H1 (cell line): ENCODE measurements at regions not wholly inside any gene's neighbourhood (a gene's known extent, or its start where the extent isn't known, plus 50 kb on each side); places are given as distances from the start of the nearest gene placed in this dataset.

Source experiments
- CTCF ChIA-PET: fragments of 300-600 bp; sonication (Branson Sonifier 250); formaldehyde crosslinking; loops from one replicate; lab custom pipeline; 2021; ENCODE audit not compliant: partially characterized antibody; lab: Charles Lee
- POLR2A ChIA-PET: fragments of 300-600 bp; sonication (Branson Sonifier 250); formaldehyde crosslinking; loops from one replicate; lab custom pipeline; 2021; ENCODE audit warnings: inconsistent platforms; ENCODE audit not compliant: partially characterized antibody; lab: Charles Lee
- DNase-seq, 2 experiments: peaks; one replicate each; pipeline versions ENCODE4 v3.0.0 to v3.0.0-alpha.2; 2010 to 2022; ENCODE audit warnings: low spot score in 2 of 2, low read depth in 1 of 2, mixed read lengths in 1 of 2
- FAIRE-seq: peaks from 2 replicates; lab custom pipeline; 2011; peaks lifted over from hg19 to GRCh38; lab: Jason Lieb, UNC
- H2AFZ ChIP-seq: 2 replicates; pipeline ENCODE4 v1.8.1; 2012; ENCODE audit warnings: low read length, inconsistent platforms
- H2AK5ac ChIP-seq: 2 replicates; pipeline ENCODE4 v1.6.1; 2013; ENCODE audit warnings: low read depth, low read length
- H2BK120ac ChIP-seq: replicated peaks from 2 replicates; pipeline ENCODE3; 2013; ENCODE audit warnings: low read depth, low read length, inconsistent platforms
- H2BK12ac ChIP-seq: 2 replicates; pipeline ENCODE4 v1.6.1; 2013; ENCODE audit warnings: low read depth, low read length
- H2BK15ac ChIP-seq: 2 replicates; pipeline ENCODE4 v1.6.1; 2013; ENCODE audit warnings: low read length
- H2BK20ac ChIP-seq: 2 replicates; pipeline ENCODE4 v1.6.1; 2013; ENCODE audit warnings: low read length
- H2BK5ac ChIP-seq: 2 replicates; pipeline ENCODE4 v1.6.1; 2013; ENCODE audit warnings: low read depth, low read length
- H3K14ac ChIP-seq: 2 replicates; pipeline ENCODE4 v1.6.1; 2013; ENCODE audit warnings: inconsistent platforms; ENCODE audit not compliant: insufficient read length
- H3K18ac ChIP-seq: 2 replicates; pipeline ENCODE4 v1.6.1; 2013; ENCODE audit warnings: low read length; ENCODE audit errors: extremely low read depth
- H3K23ac ChIP-seq: 2 replicates; pipeline ENCODE4 v1.6.1; 2013; ENCODE audit warnings: inconsistent platforms; ENCODE audit not compliant: insufficient read length
- H3K23me2 ChIP-seq: 2 replicates; pipeline ENCODE4 v1.6.1; 2013; ENCODE audit warnings: low read depth, low read length
- H3K27ac ChIP-seq: 2 replicates; pipeline ENCODE4 v1.6.1; 2011; ENCODE audit warnings: low read depth, low read length, inconsistent platforms
- H3K27me3 ChIP-seq, 4 experiments: replicated peaks in 1 of 4; 1 replicate in 1 of 4; 2 replicates in 3 of 4; pipeline versions ENCODE4 v1.6.1 to v1.8.1; 2011 to 2013; ENCODE audit warnings: low read length in 3 of 4, mild to moderate bottlenecking in 3 of 4, inconsistent platforms in 2 of 4, mixed read lengths in 2 of 4, moderate library complexity in 1 of 4; ENCODE audit not compliant: control insufficient read depth in 3 of 4, insufficient read depth in 3 of 4; ENCODE audit errors: extremely low read depth in 1 of 4
- H3K36me3 ChIP-seq, 4 experiments: 2 replicates each; pipeline versions ENCODE4 v1.6.1 to v1.8.1; 2011 to 2013; ENCODE audit warnings: mild to moderate bottlenecking in 4 of 4, low read length in 3 of 4, moderate library complexity in 2 of 4, control low read depth in 1 of 4, inconsistent platforms in 1 of 4; ENCODE audit not compliant: insufficient read depth in 4 of 4, control insufficient read depth in 2 of 4
- H3K4ac ChIP-seq: replicated peaks from 2 replicates; pipeline ENCODE3; 2013; ENCODE audit warnings: low read length, low read depth, mixed read lengths, inconsistent platforms; ENCODE audit not compliant: insufficient read length
- H3K4me1 ChIP-seq, 4 experiments: replicated peaks in 1 of 4; 1 replicate in 1 of 4; 2 replicates in 3 of 4; pipeline versions ENCODE4 v1.6.1 to v1.8.1; 2011 to 2013; ENCODE audit warnings: low read length in 3 of 4, inconsistent platforms in 2 of 4, mixed read lengths in 1 of 4; ENCODE audit not compliant: insufficient read depth in 4 of 4, control insufficient read depth in 3 of 4
- H3K4me2 ChIP-seq, 2 experiments: 2 replicates each; pipeline versions ENCODE4 v1.6.1 to v1.8.1; 2011 to 2013; ENCODE audit warnings: low read depth in 2 of 2, low read length in 2 of 2, control low read depth in 1 of 2, inconsistent platforms in 1 of 2, mild to moderate bottlenecking in 1 of 2; ENCODE audit not compliant: insufficient read depth in 1 of 2
- H3K4me3 ChIP-seq, 4 experiments: fragments of 200-600, 300-600 bp in 1 of 4; sonication (generic), shearing (Covaris generic), sonication (Bioruptor Twin) in 1 of 4; 2 replicates each; pipeline versions ENCODE4 v1.5.1 to v1.8.1; 2011 to 2016; ENCODE audit warnings: low read length in 4 of 4, low read depth in 3 of 4, control low read depth in 2 of 4, inconsistent platforms in 2 of 4, mild to moderate bottlenecking in 2 of 4, mixed read lengths in 1 of 4, moderate library complexity in 1 of 4; ENCODE audit not compliant: insufficient read depth in 2 of 4; ENCODE audit errors: extremely low read depth in 1 of 4
- H3K56ac ChIP-seq: replicated peaks from 2 replicates; pipeline ENCODE3; 2013; ENCODE audit warnings: low read depth, mild to moderate bottlenecking, mixed read lengths, low read length, inconsistent platforms; ENCODE audit not compliant: insufficient read length
- H3K79me1 ChIP-seq: 2 replicates; pipeline ENCODE4 v1.6.1; 2013; ENCODE audit warnings: low read depth, low read length, control low read depth
- H3K79me2 ChIP-seq, 2 experiments: 2 replicates each; pipeline versions ENCODE4 v1.6.1 to v1.8.1; 2012 to 2013; ENCODE audit warnings: low read length in 2 of 2, mild to moderate bottlenecking in 2 of 2, inconsistent platforms in 1 of 2; ENCODE audit not compliant: insufficient read depth in 2 of 2, control insufficient read depth in 1 of 2
- H3K9ac ChIP-seq, 4 experiments: replicated peaks in 1 of 4; 1 replicate in 1 of 4; 2 replicates in 3 of 4; pipeline versions ENCODE4 v1.6.1 to v1.8.1; 2011 to 2013; ENCODE audit warnings: low read depth in 3 of 4, low read length in 3 of 4, control low read depth in 2 of 4, mild to moderate bottlenecking in 2 of 4, moderate library complexity in 2 of 4, inconsistent platforms in 1 of 4; ENCODE audit errors: extremely low read depth in 1 of 4
- H3K9me3 ChIP-seq, 2 experiments: 2 replicates each; pipeline versions ENCODE4 v1.6.1 to v1.8.1; 2012 to 2013; ENCODE audit warnings: mild to moderate bottlenecking in 2 of 2, moderate library complexity in 2 of 2, control low read depth in 1 of 2, inconsistent platforms in 1 of 2, low read depth in 1 of 2, low read length in 1 of 2, mixed read lengths in 1 of 2; ENCODE audit not compliant: insufficient read depth in 2 of 2
- H4K20me1 ChIP-seq, 2 experiments: replicated peaks in 1 of 2; 2 replicates each; pipeline versions ENCODE3 to v1.8.1; 2011 to 2013; ENCODE audit warnings: inconsistent platforms in 2 of 2, low read length in 2 of 2, mild to moderate bottlenecking in 1 of 2; ENCODE audit not compliant: insufficient read depth in 2 of 2, control insufficient read depth in 1 of 2
- H4K5ac ChIP-seq: 2 replicates; pipeline ENCODE4 v1.6.1; 2013; ENCODE audit warnings: low read length, low read depth, mixed read lengths, inconsistent platforms; ENCODE audit not compliant: insufficient read length
- H4K8ac ChIP-seq: 2 replicates; pipeline ENCODE4 v1.8.0; 2013; ENCODE audit warnings: mild to moderate bottlenecking, moderate library complexity, low read length, inconsistent platforms; ENCODE audit not compliant: insufficient read depth; ENCODE audit errors: extremely low read depth
- H4K91ac ChIP-seq: replicated peaks from 2 replicates; pipeline ENCODE3; 2013; ENCODE audit warnings: low read length, mixed read lengths, inconsistent platforms; ENCODE audit not compliant: insufficient read length
- ASH2L ChIP-seq: fragments of 200-600, 300-600 bp; sonication (generic); IDR thresholded peaks from one replicate; pipeline ENCODE4 v1.7.1; 2017; ENCODE audit warnings: low read length
- BACH1 ChIP-seq: IDR thresholded peaks from 2 replicates; pipeline ENCODE4 v1.6.1; 2012; ENCODE audit warnings: low read length, improper control_type of control experiment
- FOSL1 ChIP-seq: IDR thresholded peaks from 2 replicates; pipeline ENCODE4 v1.6.1; 2011; ENCODE audit warnings: mild to moderate bottlenecking, low read depth, low read length, moderate library complexity; ENCODE audit not compliant: insufficient read depth
- JUND ChIP-seq: IDR thresholded peaks from 2 replicates; pipeline ENCODE4 v1.6.1; 2011; ENCODE audit warnings: mild to moderate bottlenecking, improper control_type of control experiment, low read length
- KDM1A ChIP-seq: fragments of 200-600, 300-600 bp; sonication (generic); IDR thresholded peaks from 2 replicates; pipeline ENCODE4 v1.7.1; 2016; ENCODE audit warnings: mild to moderate bottlenecking, low read length, borderline replicate concordance
- KDM4A ChIP-seq: IDR thresholded peaks from one replicate; pipeline ENCODE4 v1.7.1; 2012; ENCODE audit warnings: low read depth, mild to moderate bottlenecking, moderate library complexity, low read length, inconsistent platforms; ENCODE audit not compliant: severe bottlenecking
- MAX ChIP-seq: IDR thresholded peaks from 2 replicates; pipeline ENCODE4 v1.6.1; 2012; ENCODE audit warnings: inconsistent platforms
- POLR2A ChIP-seq, 2 experiments: IDR thresholded peaks; 1 replicate in 1 of 2; 2 replicates in 1 of 2; pipeline ENCODE4 v1.6.1; 2011; ENCODE audit warnings: low read depth in 2 of 2, low read length in 2 of 2, mild to moderate bottlenecking in 2 of 2; ENCODE audit errors: control extremely low read depth in 1 of 2
- POU5F1 ChIP-seq: IDR thresholded peaks from 2 replicates; pipeline ENCODE4 v1.6.1; 2011; ENCODE audit warnings: low read depth, mild to moderate bottlenecking, low read length, moderate library complexity
- WGBS, 2 experiments: shearing (Covaris generic) in 1 of 2; methylation state at CpG; one replicate each; pipeline versions ENCODE4 v1.1.6 to v1.1.7; 2013 to 2015; ENCODE audit warnings: low lambda C conversion rate in 2 of 2, mixed read lengths in 2 of 2, inconsistent platforms in 1 of 2, low coverage in 1 of 2, missing lambda C conversion rate in 1 of 2; ENCODE audit not compliant: insufficient replicate concordance in 2 of 2, insufficient coverage in 1 of 2, insufficient read length in 1 of 2; ENCODE audit errors: extremely low coverage in 1 of 2, missing lambda C conversion rate in 1 of 2; 5-methylcytosine and 5-hydroxymethylcytosine counted together

- H3K4me2 ChIP-seq = no peak overlapping the region
- ChIA-PET CTCF (interaction anchor here (0.6 to 3.9 kb wide), 7 partner anchors 10 to 163 kb away, joined by 3 to 20 read pairs (median 3); no protein-coding TSS in a partner anchor), POLR2A (no interaction called here)
- H4K91ac ChIP-seq = no peak overlapping the region
- no peaks in the 10 kb centered on the region for H3K79me2 ChIP-seq
- 79% methylated on average over 3 of the region's 3 CpGs; no CpG with 5 or more reads in 1 of the 2 experiments for WGBS, 2 experiments
- H3K4ac ChIP-seq = no peak overlapping the region
- H3K79me1 ChIP-seq = no peaks in the 10 kb centered on the region
- no peak overlapping the region for H4K5ac ChIP-seq
- H2BK15ac ChIP-seq = no peak overlapping the region
- H3K4me1 ChIP-seq = no peaks in the 10 kb centered on the region; a peak in 1 of 7 replicates
- H3K56ac ChIP-seq = no peak overlapping the region
- no peak overlapping the region for H3K27ac ChIP-seq
- no peaks in the 10 kb centered on the region for H3K9me3 ChIP-seq
- H2BK20ac ChIP-seq = no peak overlapping the region
- no peak overlapping the region for H2AFZ ChIP-seq
- no peak overlapping the region for H2AK5ac ChIP-seq
- H4K20me1 ChIP-seq = peaks cover 0 to 3% of the 10 kb centered on the region in 2 experiments
- H2BK12ac ChIP-seq = no peak overlapping the region
- DNase-seq (no peak), FAIRE-seq (no peak)
- no peak overlapping the region for H3K4me3 ChIP-seq
- no peak overlapping the region for H2BK120ac ChIP-seq
- no peaks in the 10 kb centered on the region for H3K36me3 ChIP-seq
- no peak overlapping the region for H4K8ac ChIP-seq
- H3K18ac ChIP-seq = no peak overlapping the region
- no peak overlapping the region for H3K23ac ChIP-seq
- H3K23me2 ChIP-seq = peaks cover 9% of the 10 kb centered on the region; the same call in 1 of the 2 replicates
- H3K14ac ChIP-seq = no peak overlapping the region
- H2BK5ac ChIP-seq = no peak overlapping the region
- H3K27me3 ChIP-seq = peaks cover 0 to 1% (median 0%) of the 10 kb centered on the region in 4 experiments; a peak in 1 of 7 replicates
- no peak overlapping the region for H3K9ac ChIP-seq
- TF ChIP-seq KDM4A (no peak), FOSL1 (no peak), BACH1 (no peak), KDM1A (no peak), POLR2A (IDR thresholded peaks at IDR 0.05; ENCODE audit: control extremely low read depth in 1 of 2, low read depth in 2 of 2, low read length in 2 of 2) (no peak), ASH2L (no peak), JUND (no peak), MAX (no peak), POU5F1 (no peak)
Observed at GRCh38 chr2:126838716-126838985, 60.0 kb upstream of the TEX51 start.
